Panc1 (cell line): ENCODE measurements at regions not wholly inside any gene's neighbourhood (a gene's known extent, or its start where the extent isn't known, plus 50 kb on each side); places are given as distances from the start of the nearest gene placed in this dataset.

ENCODE experiments used
- ATAC-seq: fragments of 200-7000 bp; cut with Tn5 transposase; 2 replicates; pipeline ENCODE4 v1.9.1; 2020; ENCODE audit warnings: mild to moderate bottlenecking, moderate library complexity
- BruUV-seq: library from RNA; stranded (reverse); fragments of 400-500 nt; replicated peaks from 2 replicates; lab custom pipeline; 2021; lab: Mats Ljungman, UMichigan
- CTCF ChIA-PET: fragments of 300-600 bp; sonication (Branson Sonifier 250); formaldehyde crosslinking; loops from one replicate; lab custom pipeline; 2022; ENCODE audit warnings: antibody characterized with exemption; lab: Charles Lee
- POLR2A ChIA-PET: fragments of 300-600 bp; sonication (Branson Sonifier 250); formaldehyde crosslinking; loops from one replicate; lab custom pipeline; 2022; ENCODE audit warnings: antibody characterized with exemption; lab: Charles Lee
- DNase-seq: peaks from one replicate; pipeline ENCODE4 v3.0.0-alpha.2; 2010; ENCODE audit warnings: low read depth, low spot score
- H3K27ac ChIP-seq: 2 replicates; pipeline ENCODE4 v1.5.1; 2011; ENCODE audit warnings: mild to moderate bottlenecking, low read length, inconsistent platforms
- H3K27me3 ChIP-seq: fragments of 200-500 bp; sonication (Bioruptor generic); 2 replicates; pipeline ENCODE4 v1.6.0; 2014; ENCODE audit warnings: low read length, inconsistent platforms; ENCODE audit not compliant: control insufficient read depth, insufficient read depth
- H3K36me3 ChIP-seq: fragments of 200-500 bp; sonication (Bioruptor generic); 2 replicates; pipeline ENCODE4 v1.5.1; 2014; ENCODE audit warnings: inconsistent platforms, mild to moderate bottlenecking, low read length, moderate library complexity; ENCODE audit not compliant: control insufficient read depth, insufficient read depth
- H3K4me1 ChIP-seq: 2 replicates; pipeline ENCODE4 v1.5.1; 2011; ENCODE audit warnings: inconsistent platforms, mild to moderate bottlenecking, low read length, moderate library complexity; ENCODE audit not compliant: control insufficient read depth, insufficient read depth
- H3K4me3 ChIP-seq, 2 experiments: 2 replicates each; pipeline ENCODE4 v1.5.1; 2011 to 2012; ENCODE audit warnings: low read depth in 2 of 2, low read length in 2 of 2, mild to moderate bottlenecking in 2 of 2, inconsistent platforms in 1 of 2, moderate library complexity in 1 of 2
- H3K9me3 ChIP-seq: fragments of 200-500 bp; sonication (Bioruptor generic); 2 replicates; pipeline ENCODE4 v1.5.1; 2014; ENCODE audit warnings: low read depth, mild to moderate bottlenecking, inconsistent platforms, low read length, moderate library complexity; ENCODE audit not compliant: control insufficient read depth, insufficient read depth
- POLR2AphosphoS5 ChIP-seq: IDR thresholded peaks from 2 replicates; pipeline ENCODE4 v1.6.1; 2012; ENCODE audit warnings: mild to moderate bottlenecking, low read depth, low read length, moderate library complexity
- SIN3A ChIP-seq: IDR thresholded peaks from 2 replicates; pipeline ENCODE4 v1.6.1; 2012; ENCODE audit warnings: low read depth, mild to moderate bottlenecking, low read length, moderate library complexity, borderline replicate concordance; ENCODE audit not compliant: insufficient read depth
- TCF7L2 ChIP-seq: IDR thresholded peaks from 2 replicates; pipeline ENCODE4 v1.6.1; 2011; ENCODE audit warnings: mild to moderate bottlenecking, low read depth, low read length, inconsistent platforms
- in situ Hi-C: cut with HindIII; loops from 2 replicates; pipeline ENCODE4 v1.10.0; 2016; ENCODE audit warnings: low sequenced_read_pairs, low pct_unique_long_range_greater_than_20kb
- intact Hi-C: fragments of 100-400 bp; cut with micrococcal nuclease; formaldehyde crosslinking; loops from one replicate; pipeline ENCODE4 v1.10.0; 2022; ENCODE audit not compliant: unreplicated experiment
- TF ChIP-seq, protein P1 (sequence below), 2 experiments: IDR thresholded peaks; 2 replicates each; pipeline ENCODE4 v1.6.1; 2011 to 2012; ENCODE audit warnings: low read depth in 2 of 2, control low read depth in 1 of 2, low read length in 1 of 2, mild to moderate bottlenecking in 1 of 2, moderate library complexity in 1 of 2; ENCODE audit not compliant: insufficient read depth in 1 of 2
- TF ChIP-seq, protein P2 (sequence below): fragments of 450-650 bp; IDR thresholded peaks from 2 replicates; pipeline ENCODE4 v1.5.1; 2017; ENCODE audit warnings: mild to moderate bottlenecking

DNA sequence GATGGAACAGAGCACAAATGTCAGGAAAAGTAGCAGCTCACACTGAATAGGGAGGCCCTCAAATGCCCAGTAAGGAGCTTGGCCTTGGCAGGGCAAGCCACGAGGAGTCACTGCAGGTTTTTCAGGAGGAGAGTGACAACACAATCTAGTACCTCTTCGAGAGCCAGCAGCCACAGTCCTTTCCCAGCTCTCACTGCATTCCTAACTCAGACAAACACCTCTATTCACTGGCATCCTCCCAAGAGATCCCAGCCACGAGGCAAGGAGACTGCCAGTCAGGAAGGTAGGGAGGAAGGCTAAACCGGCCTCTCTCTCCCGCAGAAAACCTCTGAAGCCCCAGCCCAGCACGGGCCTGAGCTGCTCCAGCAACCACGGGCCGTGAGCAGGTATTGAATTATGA is 146.0 kb upstream of the SMAD3 start:
- Histone ChIP-seq H3K4me3 (no peak overlapping the region), H3K27ac (peak overlapping the region; percentile 100), H3K4me1 (peaks cover 11% of the 10 kb centered on the region), H3K9me3 (peaks cover 23% of the 10 kb centered on the region; the same call in 1 of the 2 replicates), H3K36me3 (no peaks in the 10 kb centered on the region), H3K27me3 (no peaks in the 10 kb centered on the region)
- no peak for DNase-seq
- intact Hi-C loops: no loop called here
- ChIA-PET POLR2A (no interaction called here), CTCF (no interaction called here)
- BruUV-seq: no TSS peak
- peak; percentile 51 for ATAC-seq
- TF ChIP-seq, protein P1, sequence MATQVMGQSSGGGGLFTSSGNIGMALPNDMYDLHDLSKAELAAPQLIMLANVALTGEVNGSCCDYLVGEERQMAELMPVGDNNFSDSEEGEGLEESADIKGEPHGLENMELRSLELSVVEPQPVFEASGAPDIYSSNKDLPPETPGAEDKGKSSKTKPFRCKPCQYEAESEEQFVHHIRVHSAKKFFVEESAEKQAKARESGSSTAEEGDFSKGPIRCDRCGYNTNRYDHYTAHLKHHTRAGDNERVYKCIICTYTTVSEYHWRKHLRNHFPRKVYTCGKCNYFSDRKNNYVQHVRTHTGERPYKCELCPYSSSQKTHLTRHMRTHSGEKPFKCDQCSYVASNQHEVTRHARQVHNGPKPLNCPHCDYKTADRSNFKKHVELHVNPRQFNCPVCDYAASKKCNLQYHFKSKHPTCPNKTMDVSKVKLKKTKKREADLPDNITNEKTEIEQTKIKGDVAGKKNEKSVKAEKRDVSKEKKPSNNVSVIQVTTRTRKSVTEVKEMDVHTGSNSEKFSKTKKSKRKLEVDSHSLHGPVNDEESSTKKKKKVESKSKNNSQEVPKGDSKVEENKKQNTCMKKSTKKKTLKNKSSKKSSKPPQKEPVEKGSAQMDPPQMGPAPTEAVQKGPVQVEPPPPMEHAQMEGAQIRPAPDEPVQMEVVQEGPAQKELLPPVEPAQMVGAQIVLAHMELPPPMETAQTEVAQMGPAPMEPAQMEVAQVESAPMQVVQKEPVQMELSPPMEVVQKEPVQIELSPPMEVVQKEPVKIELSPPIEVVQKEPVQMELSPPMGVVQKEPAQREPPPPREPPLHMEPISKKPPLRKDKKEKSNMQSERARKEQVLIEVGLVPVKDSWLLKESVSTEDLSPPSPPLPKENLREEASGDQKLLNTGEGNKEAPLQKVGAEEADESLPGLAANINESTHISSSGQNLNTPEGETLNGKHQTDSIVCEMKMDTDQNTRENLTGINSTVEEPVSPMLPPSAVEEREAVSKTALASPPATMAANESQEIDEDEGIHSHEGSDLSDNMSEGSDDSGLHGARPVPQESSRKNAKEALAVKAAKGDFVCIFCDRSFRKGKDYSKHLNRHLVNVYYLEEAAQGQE (IDR thresholded peaks at IDR 0.05; ENCODE audit: insufficient read depth in 1 of 2, low read depth in 2 of 2, low read length in 1 of 2): no peak
- 0 out of 2 replicates have a peak, but pooled peaks have one; percentile 6 for TF ChIP-seq TCF7L2
- in situ Hi-C loops: no loop called here

DNA sequence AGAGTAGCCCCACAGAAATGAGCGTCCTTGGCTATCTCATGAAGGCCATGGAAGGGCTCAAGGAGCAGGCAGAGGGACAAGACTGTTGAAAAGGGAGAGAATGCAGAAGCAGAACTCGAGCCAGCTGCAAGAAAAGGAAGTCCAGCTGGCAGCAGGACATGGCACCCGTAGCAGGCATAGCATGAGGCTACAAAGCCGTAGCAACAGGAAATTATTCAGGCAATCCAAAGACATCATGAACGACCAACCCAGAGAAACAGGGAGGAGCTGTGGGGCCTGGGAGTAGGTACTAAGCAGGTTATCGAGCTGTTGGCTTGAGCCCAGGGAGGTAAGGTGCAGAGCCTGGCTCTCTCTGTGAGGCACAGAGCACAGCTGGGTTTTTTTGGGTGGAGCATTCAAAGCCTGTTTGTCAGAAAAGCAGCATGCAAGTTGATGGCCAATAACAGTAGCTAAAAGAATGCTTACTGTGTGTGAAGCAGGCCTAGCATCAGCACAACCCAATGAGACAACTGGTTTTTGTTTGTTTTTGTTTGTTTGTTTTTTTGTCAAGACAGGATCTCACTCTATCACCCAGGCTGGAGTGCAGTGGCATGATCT is 144.0 kb upstream of the SMAD3 start:
- in situ Hi-C loops (no loop called here), intact Hi-C loops (no loop called here)
- ChIA-PET POLR2A (no interaction called here), CTCF (interaction anchor here (0.6 to 1.0 kb wide), 2 partner anchors 22 to 125 kb away, joined by 3 to 5 read pairs; no protein-coding TSS in a partner anchor)
- Histone ChIP-seq H3K36me3 (no peaks in the 10 kb centered on the region), H3K27me3 (no peaks in the 10 kb centered on the region), H3K27ac (peak overlapping the region; percentile 100), H3K4me3 (no peak overlapping the region), H3K4me1 (peaks cover 11% of the 10 kb centered on the region), H3K9me3 (peaks cover 23% of the 10 kb centered on the region; the same call in 1 of the 2 replicates)
- ATAC-seq (no peak), DNase-seq (no peak)
- BruUV-seq: no TSS peak
- TF ChIP-seq, protein P2, sequence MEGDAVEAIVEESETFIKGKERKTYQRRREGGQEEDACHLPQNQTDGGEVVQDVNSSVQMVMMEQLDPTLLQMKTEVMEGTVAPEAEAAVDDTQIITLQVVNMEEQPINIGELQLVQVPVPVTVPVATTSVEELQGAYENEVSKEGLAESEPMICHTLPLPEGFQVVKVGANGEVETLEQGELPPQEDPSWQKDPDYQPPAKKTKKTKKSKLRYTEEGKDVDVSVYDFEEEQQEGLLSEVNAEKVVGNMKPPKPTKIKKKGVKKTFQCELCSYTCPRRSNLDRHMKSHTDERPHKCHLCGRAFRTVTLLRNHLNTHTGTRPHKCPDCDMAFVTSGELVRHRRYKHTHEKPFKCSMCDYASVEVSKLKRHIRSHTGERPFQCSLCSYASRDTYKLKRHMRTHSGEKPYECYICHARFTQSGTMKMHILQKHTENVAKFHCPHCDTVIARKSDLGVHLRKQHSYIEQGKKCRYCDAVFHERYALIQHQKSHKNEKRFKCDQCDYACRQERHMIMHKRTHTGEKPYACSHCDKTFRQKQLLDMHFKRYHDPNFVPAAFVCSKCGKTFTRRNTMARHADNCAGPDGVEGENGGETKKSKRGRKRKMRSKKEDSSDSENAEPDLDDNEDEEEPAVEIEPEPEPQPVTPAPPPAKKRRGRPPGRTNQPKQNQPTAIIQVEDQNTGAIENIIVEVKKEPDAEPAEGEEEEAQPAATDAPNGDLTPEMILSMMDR: no peak
- TF ChIP-seq TCF7L2 (no peak), SIN3A (no peak), POLR2AphosphoS5 (no peak)
- TF ChIP-seq, protein P1 (IDR thresholded peaks at IDR 0.05; ENCODE audit: insufficient read depth in 1 of 2, low read depth in 2 of 2, low read length in 1 of 2): no peak
